D721Med (cell line): ENCODE measurements at regions not wholly inside any gene's neighbourhood (a gene's known extent, or its start where the extent isn't known, plus 50 kb on each side); places are given as distances from the start of the nearest gene placed in this dataset.

Source experiments
- DNase-seq: peaks from one replicate; pipeline ENCODE4 v3.0.0; 2011; ENCODE audit warnings: low spot score; ENCODE audit not compliant: insufficient read length
- FAIRE-seq: peaks from 2 replicates; lab custom pipeline; 2011; peaks lifted over from hg19 to GRCh38; lab: Jason Lieb, UNC
- TF ChIP-seq, protein P1 (sequence below): IDR thresholded peaks from 2 replicates; pipeline ENCODE4 v1.5.1; 2012; ENCODE audit warnings: mild to moderate bottlenecking, control low read depth; ENCODE audit not compliant: insufficient read depth; ENCODE audit errors: missing control alignments

DNA sequence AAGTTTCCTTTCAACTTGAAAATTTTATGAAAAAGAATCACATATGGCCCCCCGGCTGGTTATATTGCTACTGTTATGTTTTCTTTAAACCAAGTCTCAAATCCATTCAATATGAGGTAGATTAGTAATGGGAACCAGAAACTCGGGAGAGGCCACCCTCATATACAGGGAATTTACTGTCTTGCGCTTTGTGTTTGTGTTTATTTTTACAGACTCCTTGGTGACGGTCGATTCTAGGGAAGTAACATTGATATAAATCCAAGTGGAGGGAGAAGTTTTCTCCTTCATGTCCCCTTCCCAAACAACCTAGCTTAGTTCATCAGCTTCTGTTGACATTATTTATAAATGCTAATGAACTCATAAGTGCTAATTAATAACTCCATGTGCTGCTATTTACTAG, 163.5 kb upstream of the LMO4 start:
- FAIRE-seq (no peak), DNase-seq (no peak)
- TF ChIP-seq, protein P1, sequence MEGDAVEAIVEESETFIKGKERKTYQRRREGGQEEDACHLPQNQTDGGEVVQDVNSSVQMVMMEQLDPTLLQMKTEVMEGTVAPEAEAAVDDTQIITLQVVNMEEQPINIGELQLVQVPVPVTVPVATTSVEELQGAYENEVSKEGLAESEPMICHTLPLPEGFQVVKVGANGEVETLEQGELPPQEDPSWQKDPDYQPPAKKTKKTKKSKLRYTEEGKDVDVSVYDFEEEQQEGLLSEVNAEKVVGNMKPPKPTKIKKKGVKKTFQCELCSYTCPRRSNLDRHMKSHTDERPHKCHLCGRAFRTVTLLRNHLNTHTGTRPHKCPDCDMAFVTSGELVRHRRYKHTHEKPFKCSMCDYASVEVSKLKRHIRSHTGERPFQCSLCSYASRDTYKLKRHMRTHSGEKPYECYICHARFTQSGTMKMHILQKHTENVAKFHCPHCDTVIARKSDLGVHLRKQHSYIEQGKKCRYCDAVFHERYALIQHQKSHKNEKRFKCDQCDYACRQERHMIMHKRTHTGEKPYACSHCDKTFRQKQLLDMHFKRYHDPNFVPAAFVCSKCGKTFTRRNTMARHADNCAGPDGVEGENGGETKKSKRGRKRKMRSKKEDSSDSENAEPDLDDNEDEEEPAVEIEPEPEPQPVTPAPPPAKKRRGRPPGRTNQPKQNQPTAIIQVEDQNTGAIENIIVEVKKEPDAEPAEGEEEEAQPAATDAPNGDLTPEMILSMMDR: no peak

DNA sequence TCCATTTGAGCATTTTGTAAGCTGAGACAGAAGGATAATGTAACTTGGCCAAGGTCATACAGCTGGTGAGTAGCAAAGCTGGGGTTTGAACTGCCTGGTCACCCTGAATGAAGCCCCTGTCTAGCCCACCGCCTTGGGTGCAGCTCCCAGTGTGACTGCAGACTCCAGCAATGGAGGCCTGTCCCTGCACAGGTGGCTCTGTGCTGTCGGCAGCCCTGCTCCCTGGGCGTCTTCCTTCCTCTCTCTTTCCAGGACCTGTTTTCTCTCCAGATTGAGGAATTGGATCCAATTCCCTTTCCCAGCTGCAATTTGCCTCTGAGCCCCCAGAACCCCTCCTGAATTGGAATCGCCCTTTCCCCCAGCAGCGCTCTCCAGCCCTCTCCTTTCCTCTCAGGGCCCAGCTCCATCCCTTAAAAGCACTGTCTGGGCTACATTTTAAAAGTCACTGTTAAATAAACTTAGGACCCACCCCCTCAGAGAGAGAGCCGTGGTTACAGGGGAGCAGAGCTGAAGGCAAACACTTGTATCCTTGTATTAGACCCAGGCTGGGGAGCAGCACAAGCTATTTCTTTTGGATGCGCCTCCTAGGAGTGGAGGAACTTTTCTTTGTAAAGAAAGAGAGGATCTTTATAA, 161.4 kb upstream of the LMO4 start:
- TF ChIP-seq, protein P1: no peak
- FAIRE-seq: no peak
- no peak for DNase-seq

DNA sequence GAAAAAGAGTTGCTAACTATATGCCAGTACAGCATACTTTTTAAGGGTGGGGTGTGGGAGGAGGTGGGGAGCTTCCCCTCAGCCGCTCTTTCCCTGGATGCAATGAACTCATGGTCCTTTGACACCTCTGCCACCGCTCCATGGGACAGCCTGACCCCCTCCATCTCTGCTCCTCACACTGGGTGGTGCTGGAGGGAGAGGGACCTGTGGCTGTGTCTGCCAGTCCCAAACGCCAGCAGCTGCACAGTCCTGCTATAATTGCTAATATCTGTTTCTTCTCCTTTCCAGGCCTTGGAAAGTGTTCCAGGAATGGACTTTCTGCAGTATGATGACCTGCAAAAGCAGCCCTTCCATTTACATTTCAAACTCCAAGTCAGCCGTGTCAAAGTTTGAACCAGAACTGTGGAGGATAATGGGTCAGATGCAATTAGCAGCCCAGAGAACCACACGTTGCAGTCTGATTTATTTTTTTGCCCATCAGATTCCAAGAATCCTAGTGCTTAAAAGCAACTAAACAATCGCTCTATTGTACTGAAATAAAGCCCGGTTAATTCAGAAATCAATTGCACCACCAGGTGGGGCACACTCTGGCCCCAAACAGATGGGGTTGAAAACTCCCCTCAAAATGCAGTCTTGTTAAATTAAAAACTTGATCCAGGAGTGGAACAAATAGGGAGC, 160.7 kb upstream of the LMO4 start:
- TF ChIP-seq, protein P1: no peak
- DNase-seq: no peak
- FAIRE-seq: no peak

DNA sequence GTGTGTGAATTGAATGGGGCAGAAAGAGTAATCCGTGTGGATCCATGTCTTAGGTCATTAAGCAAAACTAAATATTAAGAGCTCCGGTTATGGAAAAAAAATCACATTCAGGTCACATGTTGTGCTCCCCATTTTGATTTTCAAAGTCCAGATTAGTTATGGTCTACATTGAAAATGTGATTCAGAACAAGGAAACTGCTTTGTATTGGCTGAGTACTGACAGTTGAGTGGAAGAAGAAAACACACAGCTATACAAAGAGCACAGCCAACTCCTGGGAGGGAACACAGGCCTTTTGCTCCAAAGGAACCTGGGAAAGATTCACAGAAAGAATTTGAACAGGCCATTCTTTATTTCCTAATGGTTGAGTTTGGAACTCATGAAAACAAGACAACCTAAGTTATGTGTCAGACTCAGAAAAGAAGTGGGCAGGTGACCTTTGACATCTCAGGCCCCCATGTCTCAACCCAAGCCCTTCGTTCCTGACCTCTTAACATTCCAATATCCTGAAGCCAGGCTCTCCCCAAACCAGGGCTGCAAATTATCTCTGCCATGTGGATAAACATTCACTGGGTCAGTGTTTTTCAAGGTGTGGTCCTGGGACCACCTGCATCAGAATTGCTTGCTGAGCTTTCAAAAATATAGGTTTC, 159.3 kb upstream of the LMO4 start:
- FAIRE-seq: no peak
- DNase-seq: no peak
- TF ChIP-seq, protein P1: no peak

DNA sequence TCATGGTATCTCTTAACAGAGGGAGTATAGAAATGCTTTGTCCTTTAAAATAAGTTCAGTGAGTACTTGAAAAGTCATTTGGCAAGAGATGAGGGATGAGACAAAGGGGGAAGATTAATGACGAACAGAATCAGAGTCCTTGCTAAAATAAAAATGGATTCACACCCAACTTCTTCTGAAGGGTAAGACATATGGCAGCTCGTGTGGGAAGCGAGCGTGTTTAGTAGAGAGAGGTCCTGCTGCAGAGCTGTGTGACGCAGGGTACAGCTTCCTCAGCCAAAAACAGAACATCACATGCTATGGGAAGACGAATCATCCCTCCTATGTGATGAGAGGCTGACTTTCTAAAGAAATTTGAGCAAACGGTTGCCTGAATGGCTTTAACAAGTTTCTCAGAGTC, 158.5 kb upstream of the LMO4 start:
- DNase-seq (no peak), FAIRE-seq (no peak)
- TF ChIP-seq, protein P1: no peak

DNA sequence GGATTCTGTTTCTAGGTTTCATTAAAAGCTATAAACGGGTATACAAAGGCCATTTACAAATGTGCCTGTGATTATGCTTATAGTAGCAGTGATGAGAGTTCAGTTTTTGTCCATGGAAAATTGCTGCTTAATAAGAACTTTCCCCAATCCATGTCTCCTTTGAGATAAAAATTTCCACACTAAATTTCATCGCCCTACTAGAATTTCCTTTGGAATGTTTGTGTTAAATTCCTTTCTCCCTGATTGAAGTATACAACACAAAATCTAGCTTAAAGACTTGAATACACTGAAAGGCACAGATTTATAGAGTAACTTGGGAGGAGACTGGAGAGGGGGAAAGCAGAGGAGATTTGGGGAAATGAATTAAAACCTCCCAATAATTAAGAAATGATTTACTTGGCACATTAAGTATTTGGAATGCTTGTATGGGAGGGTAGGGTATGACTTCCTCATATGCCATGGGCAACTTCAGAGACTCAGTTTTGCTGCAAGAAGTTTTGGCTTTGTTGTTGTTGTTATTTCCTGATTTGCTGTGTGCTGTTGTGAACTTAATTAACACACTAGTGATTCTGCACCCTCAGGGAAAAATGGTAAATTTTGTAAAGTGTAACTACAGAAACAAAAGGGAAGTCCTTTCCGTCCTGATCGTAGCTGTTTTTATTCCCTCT, 157.6 kb upstream of the LMO4 start:
- TF ChIP-seq, protein P1: no peak
- FAIRE-seq: no peak
- DNase-seq: no peak
